ENCODE measurements at regions not wholly inside any gene's neighbourhood (a gene's known extent, or its start where the extent isn't known, plus 50 kb on each side); places are given as distances from the start of the nearest gene placed in this dataset.
A peak's percentile ranks its signal among the peaks of the same experiment; 100 is the strongest.

DNA sequence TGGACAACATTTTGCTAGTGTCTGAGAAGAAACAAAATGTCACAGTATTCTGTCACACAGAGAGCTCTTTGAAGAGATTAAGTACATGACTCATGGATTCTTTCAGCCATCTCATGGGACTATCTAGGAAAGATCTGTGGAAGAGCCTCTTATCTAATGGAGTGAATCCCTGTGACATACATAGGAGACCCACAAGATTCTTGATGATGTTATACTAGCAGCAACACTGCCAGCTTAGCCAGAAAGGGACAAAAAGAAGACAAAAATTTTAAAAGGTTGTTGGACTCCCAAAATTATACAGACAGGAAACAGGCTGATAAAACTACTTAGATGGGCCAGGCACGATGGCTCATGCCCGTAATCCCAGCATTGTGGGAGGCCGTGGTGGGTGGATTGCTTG lies 143.3 kb upstream of the MGAT5 start:
- H3K9ac ChIP-seq (ENCODE audit: low read length in 2 of 2), result no peak overlapping the region
- peaks cover 0 to 6% of the 10 kb centered on the region in 2 donors for H3K9me3 ChIP-seq (ENCODE audit: control insufficient read depth in 2 of 2, low read length in 2 of 2)
- H3K27me3 ChIP-seq (ENCODE audit: control insufficient read depth in 1 of 2, insufficient read depth in 2 of 2, low read length in 2 of 2), result no peaks in the 10 kb centered on the region
- H3K4me3 ChIP-seq (ENCODE audit: low read length in 2 of 2), result no peak overlapping the region
- no peaks in the 10 kb centered on the region for H3K4me1 ChIP-seq (ENCODE audit: control insufficient read depth, insufficient read depth, low read length)
- no peak overlapping the region for H3K27ac ChIP-seq (ENCODE audit: low read length)
- no peaks in the 10 kb centered on the region for H3K36me3 ChIP-seq (ENCODE audit: control insufficient read depth in 2 of 2, insufficient read depth in 2 of 2, low read length in 2 of 2)

GRCh38 chr2:134117676-134118075 lies 136.2 kb upstream of the MGAT5 start:
- H3K27me3 ChIP-seq (ENCODE audit: control insufficient read depth in 1 of 2, insufficient read depth in 2 of 2, low read length in 2 of 2), result no peaks in the 10 kb centered on the region
- H3K4me3 ChIP-seq (ENCODE audit: low read length in 2 of 2), result no peak overlapping the region
- peaks cover 9% of the 10 kb centered on the region for H3K4me1 ChIP-seq (ENCODE audit: control insufficient read depth, insufficient read depth, low read length)
- H3K9me3 ChIP-seq (ENCODE audit: control insufficient read depth in 2 of 2, low read length in 2 of 2), result no peaks in the 10 kb centered on the region
- H3K27ac ChIP-seq (ENCODE audit: low read length), result no peak overlapping the region
- no peaks in the 10 kb centered on the region for H3K36me3 ChIP-seq (ENCODE audit: control insufficient read depth in 2 of 2, insufficient read depth in 2 of 2, low read length in 2 of 2)
- H3K9ac ChIP-seq (ENCODE audit: low read length in 2 of 2), result no peak overlapping the region

DNA sequence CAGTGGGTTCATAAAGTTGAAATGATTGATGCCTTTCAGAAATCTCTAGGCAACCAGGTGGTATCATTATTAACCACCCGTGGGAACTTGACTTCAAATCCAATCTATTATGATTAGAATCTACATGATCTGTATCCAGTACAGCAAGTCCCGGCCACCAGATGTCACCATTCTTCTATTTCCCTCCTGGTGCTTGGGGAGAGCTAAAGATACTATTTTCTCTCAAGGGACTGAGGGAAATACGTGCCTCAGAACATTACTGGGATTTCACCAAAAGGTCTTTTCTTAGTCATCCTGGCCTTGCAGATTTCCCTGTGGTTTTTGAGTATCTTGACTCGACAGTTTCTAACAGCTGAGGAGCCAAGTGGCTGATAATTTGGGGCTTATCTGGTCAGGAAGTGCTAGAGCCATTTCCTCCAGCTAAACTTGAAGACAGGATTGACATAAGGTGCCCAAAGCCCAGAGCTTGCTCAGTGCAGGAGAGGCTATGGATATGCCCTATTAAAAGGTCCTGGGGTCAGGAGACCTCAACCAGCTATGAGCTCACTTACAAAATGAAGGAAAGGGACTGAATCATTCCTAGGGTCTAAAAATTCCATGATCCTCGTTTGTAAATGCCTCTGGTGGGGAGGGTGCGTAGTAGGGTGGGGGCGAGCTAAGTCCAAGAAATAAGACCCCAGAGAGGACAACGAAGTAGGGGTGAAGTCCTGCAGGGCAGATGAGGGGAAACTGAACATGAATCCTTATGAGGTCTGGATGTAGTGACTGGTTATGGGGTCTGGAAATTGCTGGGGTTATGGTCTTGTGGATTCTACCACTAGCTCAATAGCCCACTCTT lies 135.4 kb upstream of the MGAT5 start:
- Histone ChIP-seq H3K9ac (ENCODE audit: low read length in 2 of 2) (no peak overlapping the region), H3K27me3 (ENCODE audit: control insufficient read depth in 1 of 2, insufficient read depth in 2 of 2, low read length in 2 of 2) (no peaks in the 10 kb centered on the region), H3K4me3 (ENCODE audit: low read length in 2 of 2) (peak overlapping the region in 1 of 2 donors; percentile 36), H3K27ac (ENCODE audit: low read length) (no peak overlapping the region), H3K4me1 (ENCODE audit: control insufficient read depth, insufficient read depth, low read length) (peaks cover 9% of the 10 kb centered on the region), H3K36me3 (ENCODE audit: control insufficient read depth in 2 of 2, insufficient read depth in 2 of 2, low read length in 2 of 2) (no peaks in the 10 kb centered on the region), H3K9me3 (ENCODE audit: control insufficient read depth in 2 of 2, low read length in 2 of 2) (no peaks in the 10 kb centered on the region)

- Histone ChIP-seq H3K4me3 (ENCODE audit: low read length in 2 of 2) (peak overlapping the region; percentile 57 to 83), H3K4me1 (ENCODE audit: control insufficient read depth, insufficient read depth, low read length) (peaks cover 12% of the 10 kb centered on the region), H3K27ac (ENCODE audit: low read length) (no peak overlapping the region), H3K9me3 (ENCODE audit: control insufficient read depth in 2 of 2, low read length in 2 of 2) (no peaks in the 10 kb centered on the region), H3K36me3 (ENCODE audit: control insufficient read depth in 2 of 2, insufficient read depth in 2 of 2, low read length in 2 of 2) (no peaks in the 10 kb centered on the region), H3K9ac (ENCODE audit: low read length in 2 of 2) (no peak overlapping the region), H3K27me3 (ENCODE audit: control insufficient read depth in 1 of 2, insufficient read depth in 2 of 2, low read length in 2 of 2) (no peaks in the 10 kb centered on the region)
Measured at GRCh38 chr2:134119117-134119712, 134.7 kb upstream of the MGAT5 start.

DNA sequence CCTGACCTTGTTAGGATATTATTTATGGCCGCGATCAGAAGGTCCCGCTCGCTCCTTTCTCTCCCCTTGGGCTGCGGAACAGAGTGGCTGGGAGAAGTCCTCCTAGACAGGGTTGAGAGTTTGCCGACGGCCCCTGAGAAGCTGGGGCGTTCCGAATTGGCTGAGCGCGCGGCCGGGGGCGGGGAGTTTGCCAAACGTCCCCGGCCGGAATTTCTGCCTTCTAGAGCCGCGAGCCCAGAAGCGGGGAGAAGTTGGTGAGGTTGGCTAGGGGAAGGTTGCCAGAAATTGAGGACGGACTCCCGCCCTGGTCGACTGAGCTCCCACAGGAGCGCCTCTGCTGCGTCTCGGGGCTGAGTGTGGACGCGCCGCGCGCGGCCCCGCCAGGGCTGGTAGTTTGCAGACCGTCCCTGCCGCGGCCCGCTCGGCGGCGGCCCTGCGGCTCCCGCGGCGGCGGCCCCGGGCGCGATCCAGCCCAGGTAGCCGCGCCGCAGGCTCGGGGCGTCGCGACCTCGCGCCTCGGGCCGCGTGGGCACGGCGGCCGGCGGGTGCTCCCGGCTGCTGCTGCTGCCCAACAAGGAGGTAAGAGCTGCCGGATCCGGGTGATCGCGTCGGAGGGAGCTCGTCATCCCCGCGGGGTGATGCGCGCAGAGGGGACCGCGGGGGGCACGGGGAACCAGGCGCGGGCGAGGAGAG lies 134.0 kb upstream of the MGAT5 start:
- Histone ChIP-seq H3K27ac (ENCODE audit: low read length) (peak overlapping the region; percentile 76), H3K27me3 (ENCODE audit: control insufficient read depth in 1 of 2, insufficient read depth in 2 of 2, low read length in 2 of 2) (no peaks in the 10 kb centered on the region), H3K4me1 (ENCODE audit: control insufficient read depth, insufficient read depth, low read length) (peaks cover 12% of the 10 kb centered on the region), H3K9ac (ENCODE audit: low read length in 2 of 2) (peak overlapping the region; percentile 58 to 78), H3K9me3 (ENCODE audit: control insufficient read depth in 2 of 2, low read length in 2 of 2) (no peaks in the 10 kb centered on the region), H3K4me3 (ENCODE audit: low read length in 2 of 2) (peak overlapping the region; percentile 68 to 83), H3K36me3 (ENCODE audit: control insufficient read depth in 2 of 2, insufficient read depth in 2 of 2, low read length in 2 of 2) (no peaks in the 10 kb centered on the region)

DNA sequence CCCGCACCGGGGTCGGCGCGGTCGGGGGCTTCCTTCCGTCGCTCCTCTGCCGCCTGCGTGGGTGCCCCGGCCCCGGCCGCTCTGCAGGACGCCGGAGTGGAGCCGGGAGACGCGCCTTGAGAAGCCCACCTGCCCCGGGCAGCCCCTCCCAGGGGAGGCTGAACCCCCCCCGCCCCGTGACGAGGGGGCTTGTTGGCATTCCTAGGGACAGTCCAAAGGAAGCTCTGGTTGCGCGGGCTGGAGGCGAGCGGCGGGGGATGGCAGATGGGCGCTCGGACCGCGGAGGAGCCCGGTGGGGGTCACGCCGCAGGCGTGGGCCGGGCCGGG lies 133.5 kb upstream of the MGAT5 start:
- Histone ChIP-seq H3K4me1 (ENCODE audit: control insufficient read depth, insufficient read depth, low read length) (peaks cover 12% of the 10 kb centered on the region), H3K27me3 (ENCODE audit: control insufficient read depth in 1 of 2, insufficient read depth in 2 of 2, low read length in 2 of 2) (no peaks in the 10 kb centered on the region), H3K27ac (ENCODE audit: low read length) (peak overlapping the region; percentile 76), H3K36me3 (ENCODE audit: control insufficient read depth in 2 of 2, insufficient read depth in 2 of 2, low read length in 2 of 2) (no peaks in the 10 kb centered on the region), H3K9me3 (ENCODE audit: control insufficient read depth in 2 of 2, low read length in 2 of 2) (no peaks in the 10 kb centered on the region), H3K4me3 (ENCODE audit: low read length in 2 of 2) (peak overlapping the region; percentile 68 to 83), H3K9ac (ENCODE audit: low read length in 2 of 2) (peak overlapping the region; percentile 58 to 78)

GRCh38 chr2:134120733-134121630 lies 132.9 kb upstream of the MGAT5 start:
- peaks cover 12% of the 10 kb centered on the region for H3K4me1 ChIP-seq (ENCODE audit: control insufficient read depth, insufficient read depth, low read length)
- H3K27ac ChIP-seq (ENCODE audit: low read length), result peak overlapping the region; percentile 76
- H3K9ac ChIP-seq (ENCODE audit: low read length in 2 of 2), result peak overlapping the region; percentile 58 to 78
- no peaks in the 10 kb centered on the region for H3K36me3 ChIP-seq (ENCODE audit: control insufficient read depth in 2 of 2, insufficient read depth in 2 of 2, low read length in 2 of 2)
- H3K9me3 ChIP-seq (ENCODE audit: control insufficient read depth in 2 of 2, low read length in 2 of 2), result no peaks in the 10 kb centered on the region
- H3K27me3 ChIP-seq (ENCODE audit: control insufficient read depth in 1 of 2, insufficient read depth in 2 of 2, low read length in 2 of 2), result no peaks in the 10 kb centered on the region
- H3K4me3 ChIP-seq (ENCODE audit: low read length in 2 of 2), result peak overlapping the region; percentile 68 to 83

DNA sequence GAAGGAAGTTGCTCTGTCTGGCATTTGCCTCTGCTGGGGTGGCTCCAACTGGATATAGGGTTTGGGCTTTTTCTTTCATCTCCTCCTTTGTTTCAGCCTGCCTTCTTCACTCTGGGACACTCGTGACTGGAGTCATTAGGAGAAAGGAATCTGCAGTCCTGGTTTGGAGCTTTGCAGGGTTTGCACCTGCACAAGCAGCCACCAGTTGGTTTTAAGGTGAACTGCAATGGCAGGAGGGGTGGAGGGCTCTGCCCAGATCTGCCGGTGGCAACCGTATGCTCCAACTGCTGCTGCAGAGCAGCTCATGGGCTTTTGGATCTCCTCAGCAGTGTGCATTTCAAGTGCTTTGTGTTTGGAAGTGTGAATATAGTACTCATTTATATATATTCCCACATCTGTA lies 131.3 kb upstream of the MGAT5 start:
- Histone ChIP-seq H3K4me3 (ENCODE audit: low read length in 2 of 2) (no peak overlapping the region), H3K9ac (ENCODE audit: low read length in 2 of 2) (no peak overlapping the region), H3K9me3 (ENCODE audit: control insufficient read depth in 2 of 2, low read length in 2 of 2) (no peaks in the 10 kb centered on the region), H3K36me3 (ENCODE audit: control insufficient read depth in 2 of 2, insufficient read depth in 2 of 2, low read length in 2 of 2) (no peaks in the 10 kb centered on the region), H3K4me1 (ENCODE audit: control insufficient read depth, insufficient read depth, low read length) (peaks cover 12% of the 10 kb centered on the region), H3K27me3 (ENCODE audit: control insufficient read depth in 1 of 2, insufficient read depth in 2 of 2, low read length in 2 of 2) (no peaks in the 10 kb centered on the region), H3K27ac (ENCODE audit: low read length) (no peak overlapping the region)

DNA sequence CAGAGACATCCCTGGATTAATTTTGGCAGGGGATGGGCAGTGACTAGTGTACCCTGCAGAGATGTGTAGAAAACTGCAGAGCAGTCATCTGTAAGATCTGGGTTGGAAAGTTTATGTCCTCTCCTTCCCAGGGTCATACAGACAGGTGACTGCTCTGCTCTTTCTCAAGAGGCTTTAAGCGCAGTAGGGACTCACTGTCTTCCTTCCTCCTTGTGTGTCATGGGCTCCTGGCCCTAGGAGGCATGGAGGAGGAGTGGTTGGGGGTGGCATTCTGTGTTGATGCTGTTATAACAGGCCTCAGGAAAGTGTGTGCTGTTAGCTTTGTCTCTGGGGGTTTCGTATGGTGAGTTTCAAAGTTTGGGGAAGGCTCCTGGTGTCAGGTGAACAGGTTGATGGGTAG lies 130.5 kb upstream of the MGAT5 start:
- Histone ChIP-seq H3K9me3 (ENCODE audit: control insufficient read depth in 2 of 2, low read length in 2 of 2) (no peaks in the 10 kb centered on the region), H3K4me3 (ENCODE audit: low read length in 2 of 2) (no peak overlapping the region), H3K27ac (ENCODE audit: low read length) (no peak overlapping the region), H3K4me1 (ENCODE audit: control insufficient read depth, insufficient read depth, low read length) (peaks cover 12% of the 10 kb centered on the region), H3K9ac (ENCODE audit: low read length in 2 of 2) (no peak overlapping the region), H3K27me3 (ENCODE audit: control insufficient read depth in 1 of 2, insufficient read depth in 2 of 2, low read length in 2 of 2) (no peaks in the 10 kb centered on the region), H3K36me3 (ENCODE audit: control insufficient read depth in 2 of 2, insufficient read depth in 2 of 2, low read length in 2 of 2) (no peaks in the 10 kb centered on the region)

DNA sequence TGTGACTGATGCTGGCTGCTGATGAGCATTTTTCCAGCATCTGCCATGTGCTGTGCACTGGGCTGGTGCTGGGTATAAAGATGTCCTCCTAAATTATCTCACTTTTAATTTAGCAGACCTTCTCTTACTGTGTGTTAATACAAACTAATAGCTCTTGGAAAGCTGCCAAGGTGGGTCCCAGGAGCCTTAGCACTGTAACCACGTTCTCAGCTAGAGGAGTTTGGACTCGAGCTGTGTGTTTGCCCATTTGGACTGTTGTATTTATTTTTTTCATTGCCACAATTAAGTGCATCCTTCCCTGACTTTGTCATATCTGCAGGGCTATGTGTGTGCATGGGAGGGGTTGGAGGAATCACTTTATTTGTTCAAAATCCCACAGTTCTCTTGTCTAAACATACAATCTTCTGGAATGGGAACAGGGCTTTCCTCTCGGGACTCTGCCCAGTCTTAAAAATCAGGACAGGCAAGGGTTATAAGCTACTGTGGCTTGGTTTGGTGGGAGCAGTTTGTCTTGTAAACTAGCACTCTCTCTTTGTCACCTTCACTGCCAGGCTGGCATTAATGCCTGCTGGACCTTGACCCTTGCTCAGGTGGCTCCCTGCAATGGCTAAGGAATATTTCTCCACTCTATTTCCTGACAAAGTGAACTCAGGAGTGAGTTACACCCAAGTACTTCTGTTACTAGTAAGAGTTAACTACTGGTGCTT lies 129.7 kb upstream of the MGAT5 start:
- Histone ChIP-seq H3K4me1 (ENCODE audit: control insufficient read depth, insufficient read depth, low read length) (peaks cover 7% of the 10 kb centered on the region), H3K9ac (ENCODE audit: low read length in 2 of 2) (no peak overlapping the region)

More for the DNA sequence above, 129.7 kb upstream of the MGAT5 start:
- Histone ChIP-seq H3K27me3 (ENCODE audit: control insufficient read depth in 1 of 2, insufficient read depth in 2 of 2, low read length in 2 of 2) (no peaks in the 10 kb centered on the region), H3K27ac (ENCODE audit: low read length) (no peak overlapping the region), H3K4me3 (ENCODE audit: low read length in 2 of 2) (no peak overlapping the region), H3K9me3 (ENCODE audit: control insufficient read depth in 2 of 2, low read length in 2 of 2) (no peaks in the 10 kb centered on the region), H3K36me3 (ENCODE audit: control insufficient read depth in 2 of 2, insufficient read depth in 2 of 2, low read length in 2 of 2) (no peaks in the 10 kb centered on the region)
